MV-4-11 (cell line): ENCODE measurements at regions not wholly inside any gene's neighbourhood (a gene's known extent, or its start where the extent isn't known, plus 50 kb on each side); places are given as distances from the start of the nearest gene placed in this dataset.
A peak's percentile ranks its signal among the peaks of the same experiment; 100 is the strongest.

Experiments used
- DNase-seq: peaks from one replicate; lab custom pipeline; 2025; lab: John Stamatoyannopoulos, UW

DNA sequence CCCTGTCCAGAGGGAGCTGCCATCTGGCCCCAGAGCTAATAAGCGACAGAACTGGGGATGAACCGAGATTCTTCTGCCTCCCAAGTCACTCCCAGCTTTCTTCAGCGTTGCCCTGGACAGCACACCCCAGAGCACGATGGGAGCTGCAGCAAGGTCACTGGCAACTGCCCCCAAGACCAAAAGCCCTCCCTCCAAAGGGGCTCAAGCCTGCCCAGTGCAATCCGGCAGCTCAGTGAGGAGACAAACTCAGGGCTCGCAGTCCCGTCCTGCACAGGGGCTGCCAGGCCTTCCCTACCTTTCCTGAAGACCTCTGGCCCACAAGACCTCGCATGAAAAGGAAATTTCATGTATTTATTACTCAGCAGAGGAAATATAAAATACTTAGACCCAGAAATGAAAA lies 174.8 kb downstream of the BCOR start:
- DNase-seq, result no peak

DNA sequence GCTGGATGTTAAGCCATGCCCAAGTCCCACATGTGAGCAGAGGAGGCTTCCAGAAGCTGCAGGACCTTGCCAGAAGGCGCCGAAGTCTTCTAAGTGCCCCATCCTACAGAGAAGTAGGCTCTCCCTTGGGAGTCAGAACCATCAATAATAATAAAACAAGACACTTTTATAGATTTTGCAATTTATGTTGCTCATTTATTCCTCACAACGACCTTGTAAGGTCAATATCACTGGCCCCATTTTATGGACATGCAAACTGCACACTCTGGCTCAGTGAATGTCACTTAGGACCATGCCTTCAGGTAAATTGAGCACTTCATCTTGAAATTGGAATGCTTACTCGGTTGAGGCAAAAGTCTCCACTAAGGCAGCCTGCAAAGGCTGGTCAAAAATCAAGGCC lies 170.4 kb downstream of the BCOR start:
- no peak for DNase-seq

DNA sequence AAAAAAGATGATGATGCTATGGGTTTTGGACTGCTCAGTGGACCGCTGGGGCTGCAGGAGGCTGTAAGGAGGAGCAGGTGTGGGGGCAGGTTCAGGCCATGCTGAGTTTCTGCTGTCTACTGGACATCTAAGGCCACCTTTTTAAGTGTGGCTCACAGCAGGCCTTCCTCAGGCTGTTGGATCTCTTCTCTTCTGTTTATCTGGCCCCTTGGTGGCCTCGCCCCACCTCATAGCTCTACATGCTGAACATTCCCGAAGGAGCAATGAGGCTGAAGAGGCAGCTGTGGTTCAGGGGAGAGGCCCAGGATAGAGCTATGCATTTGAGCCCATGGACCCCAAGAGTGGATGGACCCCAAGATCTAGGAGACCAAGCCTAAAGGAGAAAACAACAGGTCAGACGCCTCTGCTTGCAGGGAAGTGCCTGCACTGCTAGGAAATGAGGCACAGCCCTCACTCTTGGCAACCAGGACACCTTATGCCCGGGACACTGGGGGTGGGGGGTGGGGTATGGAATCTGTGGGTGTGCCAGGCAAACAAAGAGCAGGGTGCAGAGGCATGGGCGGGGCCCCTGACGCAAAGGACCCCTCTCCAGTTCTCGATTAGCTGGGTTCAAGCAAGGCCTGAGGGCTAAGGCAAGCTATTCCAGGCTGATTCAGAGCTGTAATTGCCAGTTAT lies 168.9 kb downstream of the BCOR start:
- DNase-seq, result no peak

DNA sequence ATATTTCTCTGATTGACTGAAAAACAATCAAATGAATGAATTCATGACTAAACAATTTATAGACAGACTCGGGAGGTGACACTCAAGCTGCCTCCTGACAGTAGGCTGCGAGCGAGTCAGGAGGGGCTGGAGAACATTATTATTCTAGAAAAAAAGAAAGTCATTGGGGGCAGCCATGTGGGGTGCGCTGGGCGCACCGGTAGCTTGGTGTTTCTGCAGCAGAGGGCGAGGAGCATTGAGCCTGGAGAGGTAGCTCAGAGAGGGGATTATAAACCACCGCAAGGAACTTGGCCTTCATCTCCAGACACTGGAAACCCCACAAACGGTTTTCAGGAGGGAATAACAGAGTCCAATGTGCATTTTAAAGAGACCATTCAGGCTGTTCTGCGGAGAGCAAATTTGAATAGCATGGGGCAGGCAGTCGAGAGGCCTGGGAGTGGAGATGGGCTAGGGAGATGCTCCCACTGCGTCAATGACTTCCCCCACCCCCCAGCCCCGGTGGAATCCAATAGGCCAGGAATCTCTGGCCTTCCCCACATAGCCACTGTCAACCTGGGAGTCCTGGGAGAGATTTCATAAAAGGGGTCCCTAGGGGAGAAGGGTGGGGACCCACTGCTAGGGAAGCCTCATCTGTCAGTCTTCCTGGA lies 168.3 kb downstream of the BCOR start:
- DNase-seq, result no peak

DNA sequence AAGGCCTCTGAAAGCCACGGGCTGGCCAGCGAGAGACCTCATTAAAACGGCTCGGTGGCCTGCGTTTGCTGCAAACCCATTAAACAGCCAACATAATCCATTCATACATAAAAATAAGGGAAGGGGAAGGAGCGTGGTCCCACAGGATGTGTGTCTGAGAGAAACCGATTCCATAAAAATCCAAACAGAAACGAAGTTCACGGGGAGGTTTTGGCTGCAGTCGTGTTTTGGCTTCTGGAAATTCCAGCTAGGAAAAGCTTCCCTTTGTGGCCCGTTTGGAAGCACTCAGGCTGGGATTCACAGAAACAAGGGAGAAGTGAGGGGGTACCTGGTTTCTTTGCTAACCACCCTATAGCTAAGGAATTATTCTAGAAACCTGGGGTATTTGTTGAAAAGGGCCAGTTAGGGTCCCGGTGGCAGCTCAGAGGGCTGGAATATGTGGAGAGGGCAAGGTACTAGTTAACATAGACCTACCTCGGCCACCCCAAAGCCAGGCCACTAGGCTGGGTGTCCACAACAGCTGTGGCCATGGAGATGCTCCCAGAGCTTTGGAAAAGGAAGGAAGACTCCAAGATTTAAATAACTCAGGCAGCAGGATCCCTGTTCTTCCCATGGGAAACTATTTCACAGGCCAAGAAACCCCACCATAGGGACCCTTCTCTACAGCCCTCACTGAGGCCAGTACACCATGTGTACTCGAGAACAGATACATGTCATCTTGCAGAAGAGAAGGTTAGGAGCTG lies 166.8 kb downstream of the BCOR start:
- no peak for DNase-seq

DNA sequence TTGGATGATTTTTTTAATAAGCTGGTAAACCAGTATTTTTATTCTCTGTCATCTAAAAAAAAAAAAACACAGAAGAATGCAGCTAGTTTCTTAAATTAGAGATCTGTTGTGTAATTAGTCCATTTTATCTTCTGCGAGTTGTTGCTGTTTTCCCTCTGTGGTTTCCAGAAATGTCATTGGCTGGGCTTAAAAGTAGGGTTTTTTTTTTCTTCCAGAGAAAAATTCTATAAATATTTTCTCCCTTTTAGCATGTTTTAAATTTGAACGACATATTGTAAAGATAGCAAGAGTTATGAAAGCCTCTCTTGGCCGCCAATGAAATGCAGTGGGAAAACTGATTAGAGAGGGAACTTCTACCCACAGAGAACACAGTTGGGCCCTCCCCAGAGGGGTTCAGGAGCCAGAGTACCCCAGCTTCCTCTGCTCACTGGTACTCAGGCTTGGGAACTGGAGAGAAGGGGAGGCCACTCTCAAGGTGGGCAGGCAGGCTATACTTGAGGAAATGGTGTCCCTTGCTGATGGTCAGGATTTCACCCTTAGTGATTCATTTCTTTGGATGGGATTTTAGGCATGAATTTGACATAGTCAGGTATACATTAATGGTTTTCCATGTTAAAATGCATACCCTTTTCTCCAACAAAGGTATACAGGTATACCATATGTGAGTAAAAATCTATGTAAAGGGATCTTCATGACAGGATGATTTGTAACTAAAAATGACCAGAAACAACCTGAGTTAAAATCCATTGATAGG lies 166.1 kb downstream of the BCOR start:
- no peak for DNase-seq

DNA sequence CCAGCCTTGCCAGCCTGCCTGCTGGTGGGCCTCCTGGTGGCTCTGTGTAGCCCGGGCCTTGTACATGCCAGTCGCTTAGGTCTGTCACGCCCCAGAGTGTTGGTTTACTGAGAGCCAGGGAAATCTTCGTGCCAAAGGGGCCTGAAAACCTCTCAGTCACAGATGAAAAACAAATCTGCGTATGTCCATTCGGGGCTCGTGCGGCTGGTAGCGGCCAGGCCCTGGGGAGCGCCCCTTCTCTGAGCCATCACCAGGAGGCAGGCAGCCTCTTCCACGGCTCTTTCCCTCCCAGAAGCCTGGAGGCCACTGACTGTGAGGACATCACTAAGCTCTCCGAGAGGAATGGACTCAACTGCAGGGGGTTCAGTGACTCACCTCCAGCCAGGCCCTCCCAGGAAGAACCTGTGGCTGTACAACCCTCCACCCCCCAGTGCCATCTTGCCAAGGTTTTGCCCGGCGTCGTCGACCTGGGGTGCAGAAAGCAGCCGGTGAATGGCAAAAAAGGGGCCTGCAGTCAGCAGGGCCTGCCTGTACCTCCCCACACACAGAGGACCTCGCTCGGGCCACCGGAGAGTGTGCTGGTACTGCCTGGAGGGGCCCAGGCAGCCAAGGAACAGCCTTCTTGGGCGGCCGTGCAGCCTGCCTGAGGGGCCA lies 162.2 kb downstream of the BCOR start:
- DNase-seq, result no peak

DNA sequence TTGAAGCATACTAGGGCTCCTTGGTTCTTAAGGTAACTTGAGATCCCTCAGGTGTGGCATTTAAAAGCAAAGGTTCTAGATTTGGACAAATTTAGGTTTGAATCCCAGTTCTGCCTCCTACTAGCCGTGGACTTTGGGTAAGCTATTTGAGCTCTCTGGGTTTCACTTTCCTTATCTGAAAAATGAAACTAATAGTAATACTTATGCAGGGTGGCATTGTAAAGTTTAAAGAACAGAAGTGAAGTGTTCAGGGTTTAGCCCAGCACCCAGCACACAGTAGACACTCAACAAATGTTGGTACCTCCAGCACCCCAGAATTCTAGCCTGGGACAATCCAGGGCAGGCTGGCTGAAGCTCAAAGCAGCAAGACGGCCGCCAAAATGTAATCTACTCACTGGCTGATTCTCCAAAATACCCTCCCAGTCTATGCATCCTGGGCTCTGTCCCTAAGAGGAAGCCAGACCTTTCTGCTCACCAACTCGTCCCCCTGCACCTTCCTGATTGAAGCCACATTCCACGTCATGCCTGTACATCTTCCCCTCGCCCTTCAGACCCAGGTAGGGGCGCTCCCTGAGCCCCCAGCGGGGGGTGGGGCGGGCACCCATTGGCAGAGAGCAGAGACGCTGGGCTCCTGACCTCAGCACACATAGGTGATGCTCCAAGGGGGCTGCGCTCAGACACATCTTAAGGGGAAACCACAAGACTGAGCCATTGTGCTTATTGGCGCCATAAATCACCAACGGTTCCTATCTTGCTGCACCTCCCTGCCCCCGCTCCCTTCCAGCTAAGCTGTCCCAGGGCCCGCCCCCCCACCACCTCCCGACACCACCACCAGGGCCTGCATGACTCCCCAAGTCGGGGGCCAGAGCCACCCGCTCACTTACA lies 160.6 kb downstream of the BCOR start:
- DNase-seq, result no peak

DNA sequence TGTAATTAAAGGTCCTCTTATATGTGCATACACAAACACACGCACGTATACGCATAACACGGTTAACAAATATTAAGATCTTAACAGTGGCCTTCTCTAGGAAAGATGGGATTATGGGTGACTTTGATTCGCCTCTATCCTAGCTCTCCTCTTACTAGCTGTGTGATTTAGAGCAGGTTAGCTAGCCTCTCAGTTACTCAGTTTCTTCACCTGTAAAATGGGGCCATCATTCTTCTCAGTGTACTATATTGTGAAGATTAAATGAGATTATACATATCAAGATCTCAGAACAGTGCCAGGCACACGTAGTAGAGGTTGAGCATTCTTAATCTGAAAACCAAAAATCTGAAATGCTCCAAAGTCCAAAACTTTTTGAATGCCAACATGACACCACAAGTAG lies 159.3 kb downstream of the BCOR start:
- DNase-seq, result no peak

DNA sequence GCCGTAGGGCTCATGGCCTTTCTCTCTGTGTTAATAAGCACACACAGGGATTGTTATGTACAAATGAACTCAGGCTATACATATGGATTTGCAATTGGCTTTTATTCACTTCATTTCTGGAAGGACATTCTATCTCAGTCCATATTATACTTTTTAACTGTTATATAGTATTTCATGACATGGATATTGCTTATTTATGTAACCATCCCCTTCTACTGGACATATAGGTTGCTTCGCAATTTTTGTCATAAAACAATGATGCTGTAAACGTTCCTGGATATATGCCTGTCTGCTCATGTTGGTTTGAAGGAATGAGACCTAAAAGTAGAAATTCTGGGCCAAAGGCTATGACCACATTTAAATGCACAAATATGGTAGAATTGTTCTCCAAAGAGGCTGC lies 158.1 kb downstream of the BCOR start:
- DNase-seq, result no peak

DNA sequence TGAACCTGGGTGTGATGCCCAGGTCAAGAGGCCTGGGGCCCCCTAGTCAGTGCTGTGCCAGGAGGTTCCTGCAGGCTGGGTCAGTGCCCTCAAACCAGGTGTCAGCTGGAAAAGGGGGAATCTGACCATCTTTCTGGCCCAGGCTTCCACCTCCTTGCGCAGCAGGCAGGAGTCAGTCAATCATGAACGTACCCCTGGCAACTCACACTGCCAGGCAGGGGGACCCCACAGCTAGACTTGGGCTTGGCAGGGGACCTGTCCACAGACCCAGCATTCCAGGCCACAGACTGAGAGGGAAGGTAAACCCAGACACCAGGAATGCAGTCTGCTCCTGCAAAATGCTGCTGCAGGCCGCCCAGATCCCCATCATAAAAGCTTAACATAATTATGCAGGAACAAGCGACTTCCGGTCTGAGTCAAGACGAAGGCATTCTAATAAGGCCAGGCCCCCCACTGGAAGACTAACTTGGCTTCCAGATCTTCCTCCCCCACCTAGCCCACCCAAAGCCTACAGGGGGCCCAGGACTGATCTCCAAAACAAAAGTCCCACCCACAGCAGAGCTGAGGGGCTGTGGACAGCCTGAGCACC lies 156.3 kb downstream of the BCOR start:
- DNase-seq, result no peak

DNA sequence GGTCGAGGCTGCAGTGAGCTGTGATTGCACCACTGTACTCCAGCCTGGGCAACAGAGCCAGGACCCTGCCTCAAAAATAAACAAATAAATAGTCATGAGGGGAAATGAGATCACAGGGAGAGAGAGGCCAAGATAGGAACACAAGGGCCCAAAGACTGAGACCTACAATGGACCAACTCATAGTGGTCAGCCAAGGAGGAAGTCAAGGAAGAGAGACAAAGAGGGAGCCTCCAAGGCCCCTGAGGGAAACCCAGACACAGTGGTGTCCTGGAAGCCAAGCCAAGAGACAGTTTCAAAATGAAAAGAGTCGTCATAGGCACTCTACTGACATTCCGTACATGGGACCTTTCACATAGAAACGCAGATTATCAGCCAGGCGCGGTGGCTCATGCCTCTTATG lies 153.3 kb downstream of the BCOR start:
- DNase-seq, result no peak

DNA sequence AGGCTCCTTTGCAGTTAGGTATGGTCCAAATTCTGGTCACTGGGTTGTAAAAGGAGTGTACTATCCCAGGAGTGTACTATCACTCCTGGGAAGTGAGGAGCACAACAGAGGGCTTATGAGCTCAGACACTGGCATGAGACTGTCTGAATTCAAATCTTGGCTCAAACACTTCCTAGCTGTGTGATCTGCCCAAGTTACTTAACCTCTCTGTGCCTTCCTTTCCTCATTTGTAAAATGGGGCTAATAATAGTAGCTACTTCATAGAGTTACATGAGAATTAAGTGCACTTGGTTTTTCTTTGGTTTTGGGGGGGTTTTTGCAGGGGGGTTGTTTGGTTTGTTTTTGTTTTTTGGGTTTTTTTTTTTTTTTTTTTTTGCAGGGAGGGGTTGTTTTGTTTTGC lies 152.0 kb downstream of the BCOR start:
- no peak for DNase-seq

DNA sequence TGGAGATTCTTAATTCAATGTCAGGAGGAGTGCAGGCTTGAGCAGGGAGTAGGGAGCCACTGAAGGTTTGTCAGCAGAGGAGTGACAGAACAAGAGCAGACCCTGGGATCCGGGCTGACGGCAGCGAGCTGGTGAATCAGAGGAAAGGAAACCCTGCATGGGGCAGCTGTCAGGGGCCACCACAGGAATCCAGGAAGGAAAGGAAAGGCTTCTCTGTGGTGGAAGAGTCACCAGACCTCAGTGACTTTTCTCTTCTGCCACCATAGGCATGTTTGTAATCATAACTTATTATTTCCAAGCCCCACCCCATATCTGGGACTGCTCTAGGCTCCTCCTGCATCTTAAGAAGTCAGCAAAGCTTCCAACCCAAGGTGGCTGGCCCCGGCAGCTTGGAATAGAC lies 150.9 kb downstream of the BCOR start:
- peak; percentile 57 for DNase-seq

DNA sequence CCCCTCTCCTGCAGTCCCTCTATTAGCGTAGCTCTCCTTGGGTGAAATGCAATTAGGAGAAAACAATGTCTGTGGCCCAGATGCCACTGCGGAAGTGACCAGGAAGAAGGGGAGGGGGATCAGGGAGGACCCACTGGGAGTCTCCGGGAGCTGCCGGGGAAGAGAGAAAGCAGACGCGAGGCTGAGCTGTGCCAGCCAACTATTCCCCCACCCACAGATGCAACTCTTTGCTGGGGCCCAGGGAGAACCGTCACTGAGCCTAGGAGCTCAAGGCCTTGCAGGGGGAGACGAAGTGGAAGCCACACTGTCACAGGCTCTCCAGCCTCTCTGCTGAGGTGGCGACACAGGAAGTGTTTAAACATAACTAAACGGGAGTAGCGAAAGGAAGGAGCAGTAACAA lies 149.2 kb downstream of the BCOR start:
- DNase-seq, result no peak

DNA sequence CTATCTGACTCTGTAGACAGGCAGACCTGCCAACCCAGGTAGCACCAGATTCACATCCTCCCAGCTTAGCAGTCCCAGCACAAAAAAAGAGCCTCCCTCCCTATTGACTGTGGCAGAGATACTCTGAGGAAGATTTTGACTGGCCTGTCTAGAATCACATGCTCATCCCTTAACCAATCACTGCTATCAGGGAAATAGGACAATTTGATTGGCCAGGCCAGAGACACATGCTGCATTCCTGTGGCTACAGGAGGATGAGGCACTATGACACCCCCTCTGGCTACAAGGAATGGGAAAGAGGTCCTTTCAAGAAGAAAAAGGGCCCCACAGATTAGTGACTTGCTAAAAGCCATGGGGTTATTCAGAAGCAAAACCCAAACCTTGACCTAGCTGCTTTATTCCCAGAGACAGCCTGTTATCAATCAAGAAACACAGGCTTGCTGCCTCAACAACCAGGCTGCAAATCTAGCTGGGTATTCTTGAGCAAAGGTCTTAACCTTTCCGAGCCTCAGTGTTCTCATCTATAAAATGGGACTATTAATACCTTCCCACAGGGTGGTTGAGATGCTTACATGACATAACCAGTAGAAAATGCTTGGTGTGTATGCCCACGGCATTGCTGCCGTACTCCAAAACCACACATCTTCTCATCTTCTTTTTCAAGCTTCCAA lies 147.6 kb downstream of the BCOR start:
- DNase-seq, result no peak

DNA sequence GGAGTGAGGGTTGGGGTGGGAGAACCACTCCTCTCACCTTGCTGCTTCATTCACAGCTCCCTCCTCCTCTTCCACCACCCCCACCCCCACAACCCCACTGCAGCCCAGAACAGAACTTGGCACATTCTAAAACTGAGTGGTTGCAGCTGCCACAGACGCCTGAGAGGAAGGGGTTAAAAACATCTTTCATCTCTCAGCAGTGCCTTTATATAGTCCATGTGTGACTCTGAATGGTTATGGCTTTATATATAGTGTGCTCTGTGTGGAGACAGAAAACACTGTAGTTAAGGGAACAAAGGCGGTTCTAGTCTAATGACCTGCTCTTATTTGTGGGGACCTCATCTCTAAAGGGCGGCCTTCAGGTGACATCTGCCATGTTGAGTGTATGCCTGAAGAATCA lies 144.8 kb downstream of the BCOR start:
- DNase-seq, result no peak

DNA sequence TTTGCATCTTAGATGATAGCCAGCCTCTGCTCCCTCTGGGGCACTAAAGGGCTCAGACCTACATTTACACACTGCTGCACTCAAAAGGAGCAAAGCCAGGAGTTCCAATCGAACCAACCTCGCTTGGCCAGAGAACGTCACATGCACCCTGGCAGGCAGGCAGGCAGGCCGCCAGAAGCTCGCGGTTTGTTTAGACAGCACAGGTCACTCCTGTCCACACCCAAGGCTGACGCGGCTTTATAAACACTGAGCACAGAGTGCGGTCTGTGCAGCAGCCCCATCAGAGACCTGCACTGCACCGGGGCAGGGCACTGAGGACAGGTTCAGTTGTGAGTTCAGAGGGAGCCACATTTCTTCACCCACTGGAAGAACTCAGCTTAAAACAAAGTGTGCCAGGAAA lies 143.9 kb downstream of the BCOR start:
- no peak for DNase-seq

DNA sequence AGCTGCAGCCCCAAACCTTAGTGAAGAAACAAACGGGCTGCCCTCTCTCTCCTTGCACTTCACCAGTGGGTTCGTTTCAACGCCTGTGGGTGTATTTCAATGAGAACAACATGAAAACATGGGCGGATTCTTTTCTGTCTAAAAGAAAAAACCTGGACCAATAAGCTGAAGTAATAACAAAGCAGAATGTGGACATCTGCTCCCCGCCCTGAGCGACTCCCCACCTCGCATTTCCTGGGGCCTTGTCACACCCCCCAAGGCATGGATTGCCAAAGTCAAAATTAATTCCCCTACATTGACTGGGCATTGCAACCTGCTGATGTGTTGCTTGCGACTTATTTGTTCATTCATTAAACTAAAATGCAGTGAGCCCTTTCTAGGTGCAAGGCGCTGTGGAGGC lies 142.9 kb downstream of the BCOR start:
- no peak for DNase-seq

DNA sequence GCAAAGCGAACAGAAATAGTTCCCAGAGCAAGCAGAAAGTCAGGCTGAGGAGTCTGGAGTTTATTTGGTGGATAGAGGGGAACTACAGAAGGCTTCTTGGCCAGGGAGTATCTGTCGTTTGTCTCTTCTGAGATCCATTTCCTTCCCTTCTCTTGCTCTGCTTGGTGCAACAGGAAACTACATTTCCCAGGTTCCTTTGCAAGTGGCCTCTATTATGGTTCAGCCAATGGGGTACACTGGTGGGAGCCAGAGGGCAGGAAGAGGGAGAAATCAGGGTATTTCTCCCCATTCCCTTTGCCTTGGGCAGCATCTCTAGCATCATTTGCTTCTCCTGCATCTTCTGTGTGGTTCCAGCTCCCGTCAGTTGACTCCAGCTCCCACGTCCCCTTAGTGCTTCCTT lies 142.1 kb downstream of the BCOR start:
- DNase-seq, result peak; percentile 13
